ENCODE measurements at regions not wholly inside any gene's neighbourhood (a gene's known extent, or its start where the extent isn't known, plus 50 kb on each side); places are given as distances from the start of the nearest gene placed in this dataset.

DNA sequence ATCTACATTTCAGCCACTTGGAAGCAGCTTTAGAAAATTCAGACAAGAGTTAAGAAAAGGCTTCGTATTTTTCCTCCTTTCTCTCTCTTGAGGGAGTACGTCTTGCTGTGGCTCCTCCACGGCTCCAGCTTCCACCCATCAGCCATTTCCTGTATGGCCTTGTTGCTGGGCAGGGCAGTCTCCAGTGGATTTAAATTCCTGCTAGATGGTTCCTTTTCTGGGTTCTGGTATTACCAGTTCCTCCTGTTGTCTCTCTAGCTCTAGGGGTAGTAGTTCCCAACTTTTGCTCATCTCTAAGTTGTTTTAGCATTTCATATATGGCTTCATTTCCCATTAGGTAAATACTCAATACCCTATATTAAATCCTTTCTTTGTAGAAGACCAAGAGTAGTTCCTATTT, 1098.3 kb downstream of the ADGRL2 start:
- Histone ChIP-seq H3K4me1 (ENCODE audit: control insufficient read depth, insufficient read depth, low read length) (no peaks in the 10 kb centered on the region), H3K9me3 (replicated peaks; ENCODE audit: control insufficient read depth, insufficient read depth, low read length) (no peaks in the 10 kb centered on the region), H3K4me3 (no peak overlapping the region), H2AFZ (ENCODE audit: control insufficient read depth, low read depth, low read length) (no peak overlapping the region), H3K27ac (ENCODE audit: control insufficient read depth, insufficient read depth) (no peak overlapping the region), H3K79me2 (ENCODE audit: control insufficient read depth, insufficient read depth, low read length) (no peaks in the 10 kb centered on the region), H3K4me2 (ENCODE audit: control insufficient read depth, insufficient read depth) (no peak overlapping the region), H4K20me1 (ENCODE audit: control insufficient read depth, insufficient read depth) (no peaks in the 10 kb centered on the region), H3K36me3 (ENCODE audit: control insufficient read depth in 2 of 2, insufficient read depth in 2 of 2, low read length in 1 of 2) (no peaks in the 10 kb centered on the region), H3K27me3 (replicated peaks in 1 of 2; ENCODE audit: control insufficient read depth in 2 of 2, insufficient read depth in 2 of 2, low read length in 1 of 2) (no peaks in the 10 kb centered on the region), H3K9ac (ENCODE audit: control insufficient read depth, insufficient read depth, low read length) (no peak overlapping the region)
- DNase-seq (ENCODE audit: low read depth, low spot score) (no peak), ATAC-seq (no peak), FAIRE-seq (no peak)
- TF ChIP-seq NFIC (IDR thresholded peaks at IDR 0.05; ENCODE audit: low read depth, low read length) (no peak), LARP7 (IDR thresholded peaks at IDR 0.05) (no peak), POLR2AphosphoS5 (IDR thresholded peaks at IDR 0.05; ENCODE audit: low read length) (no peak), PAX8 (IDR thresholded peaks at IDR 0.05) (no peak), BRCA1 (IDR thresholded peaks at IDR 0.05; ENCODE audit: low read depth, low read length) (no peak), BCL3 (IDR thresholded peaks at IDR 0.05; ENCODE audit: borderline replicate concordance, insufficient read depth, low read depth, low read length, poor library complexity, severe bottlenecking) (no peak), SUZ12 (IDR thresholded peaks at IDR 0.05; ENCODE audit: unreplicated experiment) (no peak), EGR1 (IDR thresholded peaks at IDR 0.05; ENCODE audit: borderline replicate concordance in 1 of 2, low read depth in 2 of 2, low read length in 2 of 2) (no peak), SMAD5 (IDR thresholded peaks at IDR 0.05; ENCODE audit: low read depth) (no peak), RAD51 (IDR thresholded peaks at IDR 0.05) (no peak), MTA3 (IDR thresholded peaks at IDR 0.05; ENCODE audit: borderline replicate concordance, low read length) (no peak)
- BruUV-seq (replicated peaks) = no TSS peak
- in situ Hi-C loops (cut with MboI) (no loop called here), intact Hi-C loops (cut with micrococcal nuclease; ENCODE audit: unreplicated experiment) (no loop called here)
- SMC1A ChIA-PET (ENCODE audit: uncharacterized antibody, unreplicated experiment) = no interaction called here
- RAD21 ChIA-PET (ENCODE audit: unreplicated experiment) = no interaction called here
- POLR2A ChIA-PET = no interaction called here
- 0% methylated on average over 3 of the region's 3 CpGs for WGBS (ENCODE audit: insufficient coverage, insufficient replicate concordance, low lambda C conversion rate, missing lambda C conversion rate)
- CTCF ChIA-PET = no interaction called here
